PC-3 (cell line): ENCODE measurements at regions not wholly inside any gene's neighbourhood (a gene's known extent, or its start where the extent isn't known, plus 50 kb on each side); places are given as distances from the start of the nearest gene placed in this dataset.

ENCODE experiments used
- ATAC-seq: fragments of 200-7000 bp; cut with Tn5 transposase; 2 replicates; pipeline ENCODE4 v1.9.1; 2020; ENCODE audit warnings: mild to moderate bottlenecking, moderate library complexity
- BruUV-seq: library from RNA; stranded (reverse); fragments of 400-500 nt; replicated peaks from 2 replicates; lab custom pipeline; 2021; lab: Mats Ljungman, UMichigan
- CTCF ChIA-PET: fragments of 300-600 bp; sonication (Branson Sonifier 250); formaldehyde crosslinking; loops from one replicate; lab custom pipeline; 2022; ENCODE audit warnings: antibody characterized with exemption; lab: Charles Lee
- POLR2A ChIA-PET: fragments of 300-600 bp; sonication (Branson Sonifier 250); formaldehyde crosslinking; loops from one replicate; lab custom pipeline; 2022; ENCODE audit warnings: antibody characterized with exemption; ENCODE audit not compliant: unreplicated experiment; lab: Charles Lee
- DNase-seq: peaks from one replicate; pipeline ENCODE4 v3.0.0-alpha.2; 2015
- H2AFZ ChIP-seq: fragments of 300-600 bp; sonication (generic); 2 replicates; pipeline ENCODE4 v1.6.0; 2016; ENCODE audit warnings: antibody characterized with exemption, low read length
- H3F3A ChIP-seq: fragments of 300-600 bp; sonication (generic); one replicate; pipeline ENCODE4 v1.6.0; 2017; ENCODE audit warnings: antibody characterized with exemption, low read length, control low read depth, mild to moderate bottlenecking; ENCODE audit not compliant: unreplicated experiment
- H3K27ac ChIP-seq: fragments of 300-600 bp; sonication (generic); 2 replicates; pipeline ENCODE4 v1.5.1; 2016; ENCODE audit warnings: mild to moderate bottlenecking, low read length
- H3K27me3 ChIP-seq: fragments of 300-600 bp; sonication (generic); 2 replicates; pipeline ENCODE4 v1.6.1; 2016; ENCODE audit warnings: low read length, mixed read lengths
- H3K36me3 ChIP-seq: fragments of 300-600 bp; sonication (generic); 2 replicates; pipeline ENCODE4 v1.6.1; 2016; ENCODE audit warnings: low read depth, mixed run types, low read length, mixed read lengths
- H3K4me1 ChIP-seq: fragments of 300-600 bp; sonication (generic); 2 replicates; pipeline ENCODE4 v1.5.1; 2016; ENCODE audit warnings: low read length; ENCODE audit not compliant: insufficient read depth
- H3K4me2 ChIP-seq: fragments of 300-600 bp; sonication (generic); 2 replicates; pipeline ENCODE4 v1.6.0; 2016; ENCODE audit warnings: low read length
- H3K4me3 ChIP-seq: fragments of 300-600 bp; sonication (generic); 2 replicates; pipeline ENCODE4 v1.5.1; 2016; ENCODE audit warnings: mild to moderate bottlenecking, low read length, mixed read lengths
- H3K79me2 ChIP-seq: fragments of 300-600 bp; sonication (generic); 2 replicates; pipeline ENCODE4 v1.6.1; 2017; ENCODE audit warnings: low read length, mixed read lengths
- H3K9ac ChIP-seq: fragments of 300-600 bp; sonication (generic); 2 replicates; pipeline ENCODE4 v1.6.0; 2016; ENCODE audit warnings: mild to moderate bottlenecking, low read length
- H3K9me2 ChIP-seq: fragments of 300-600 bp; sonication (generic); replicated peaks from 2 replicates; pipeline ENCODE4 v1.6.1; 2016; ENCODE audit warnings: mixed run types, low read length, mixed read lengths
- H3K9me3 ChIP-seq: fragments of 300-600 bp; sonication (generic); 2 replicates; pipeline ENCODE4 v1.6.1; 2016; ENCODE audit warnings: low read length, mixed read lengths
- H4K20me1 ChIP-seq: fragments of 300-600 bp; sonication (generic); 2 replicates; pipeline ENCODE4 v1.6.1; 2016; ENCODE audit warnings: low read length, mixed read lengths
- EZH2 ChIP-seq: fragments of 300-600 bp; sonication (generic); IDR thresholded peaks from one replicate; pipeline ENCODE4 v1.6.1; 2017; ENCODE audit warnings: antibody characterized with exemption, mild to moderate bottlenecking, low read length; ENCODE audit not compliant: unreplicated experiment
- EZH2phosphoT487 ChIP-seq: fragments of 300-600 bp; sonication (generic); IDR thresholded peaks from 2 replicates; pipeline ENCODE4 v1.6.1; 2018; ENCODE audit warnings: mild to moderate bottlenecking, antibody characterized with exemption, low read length, borderline replicate concordance
- intact Hi-C: fragments of 100-400 bp; cut with micrococcal nuclease; formaldehyde crosslinking; loops from 2 replicates; pipeline ENCODE4 v1.9.0; 2023
- TF ChIP-seq, protein P1 (sequence below): fragments of 300-600 bp; sonication (generic); conservative IDR thresholded peaks from 2 replicates; pipeline ENCODE4 v1.5.1; 2017; ENCODE audit warnings: antibody characterized with exemption, low read depth, mild to moderate bottlenecking, low read length

DNA sequence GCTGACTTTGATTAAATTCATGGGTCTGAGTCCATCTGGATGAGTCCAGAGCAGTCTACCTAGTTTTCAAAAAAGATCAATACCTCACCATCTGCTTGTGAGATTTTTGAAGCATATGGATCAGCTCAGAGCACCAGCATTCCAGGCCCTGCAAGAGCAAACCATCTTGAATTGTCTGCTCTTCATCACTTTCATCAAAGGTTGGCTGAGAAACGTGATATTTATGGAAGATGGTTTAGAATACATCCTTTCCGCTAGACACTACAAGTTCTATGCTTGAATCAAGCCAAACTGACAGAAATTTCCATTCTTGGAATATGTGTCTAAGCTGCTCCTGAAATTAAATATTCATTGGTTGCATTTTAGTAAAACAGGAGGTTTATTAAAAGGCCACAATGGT lies 190.3 kb downstream of the KCNRG start:
- ChIA-PET CTCF (no interaction called here), POLR2A (no interaction called here)
- no peak for ATAC-seq
- DNase-seq = no peak
- Histone ChIP-seq H4K20me1 (no peaks in the 10 kb centered on the region), H3K9ac (no peak overlapping the region), H3K4me2 (no peak overlapping the region), H3K9me2 (no peaks in the 10 kb centered on the region), H3F3A (no peaks in the 10 kb centered on the region), H3K4me1 (peaks cover 16% of the 10 kb centered on the region), H3K9me3 (no peaks in the 10 kb centered on the region), H3K36me3 (no peaks in the 10 kb centered on the region), H3K27me3 (no peaks in the 10 kb centered on the region), H3K27ac (no peak overlapping the region), H2AFZ (no peak overlapping the region), H3K4me3 (no peak overlapping the region), H3K79me2 (no peaks in the 10 kb centered on the region)
- TF ChIP-seq, protein P1, sequence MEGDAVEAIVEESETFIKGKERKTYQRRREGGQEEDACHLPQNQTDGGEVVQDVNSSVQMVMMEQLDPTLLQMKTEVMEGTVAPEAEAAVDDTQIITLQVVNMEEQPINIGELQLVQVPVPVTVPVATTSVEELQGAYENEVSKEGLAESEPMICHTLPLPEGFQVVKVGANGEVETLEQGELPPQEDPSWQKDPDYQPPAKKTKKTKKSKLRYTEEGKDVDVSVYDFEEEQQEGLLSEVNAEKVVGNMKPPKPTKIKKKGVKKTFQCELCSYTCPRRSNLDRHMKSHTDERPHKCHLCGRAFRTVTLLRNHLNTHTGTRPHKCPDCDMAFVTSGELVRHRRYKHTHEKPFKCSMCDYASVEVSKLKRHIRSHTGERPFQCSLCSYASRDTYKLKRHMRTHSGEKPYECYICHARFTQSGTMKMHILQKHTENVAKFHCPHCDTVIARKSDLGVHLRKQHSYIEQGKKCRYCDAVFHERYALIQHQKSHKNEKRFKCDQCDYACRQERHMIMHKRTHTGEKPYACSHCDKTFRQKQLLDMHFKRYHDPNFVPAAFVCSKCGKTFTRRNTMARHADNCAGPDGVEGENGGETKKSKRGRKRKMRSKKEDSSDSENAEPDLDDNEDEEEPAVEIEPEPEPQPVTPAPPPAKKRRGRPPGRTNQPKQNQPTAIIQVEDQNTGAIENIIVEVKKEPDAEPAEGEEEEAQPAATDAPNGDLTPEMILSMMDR = no peak
- no peak for TF ChIP-seq EZH2
- TF ChIP-seq EZH2phosphoT487 = no peak
- intact Hi-C loops = no loop called here
- no TSS peak for BruUV-seq

DNA sequence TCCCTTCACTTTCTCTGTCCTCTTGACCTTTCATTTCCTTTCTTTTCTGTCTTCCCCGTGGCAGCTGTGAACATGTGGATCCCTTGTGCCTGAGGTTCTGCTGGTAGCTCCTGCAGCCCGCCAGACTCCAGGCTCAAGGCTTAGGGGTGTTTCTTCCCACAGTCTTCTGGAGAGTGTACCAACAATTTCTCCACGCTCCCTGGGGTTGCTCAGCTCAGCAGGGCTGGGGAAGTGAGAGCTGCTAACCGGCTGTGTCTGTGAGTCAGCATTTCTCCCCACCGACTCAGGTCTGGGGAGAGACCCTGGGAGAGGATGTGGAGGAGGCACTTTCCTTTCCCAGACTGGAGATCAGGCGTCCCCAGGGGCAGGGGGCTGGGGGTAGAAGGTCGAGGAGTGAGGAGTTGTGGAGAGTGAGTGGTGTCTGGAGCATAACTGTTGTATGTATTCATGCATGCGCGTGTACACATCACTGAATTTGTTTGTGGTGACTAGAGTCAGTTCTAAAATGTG lies 193.6 kb downstream of the KCNRG start:
- Histone ChIP-seq H3K27me3 (no peaks in the 10 kb centered on the region), H3K27ac (peak overlapping the region; percentile 72), H3K36me3 (no peaks in the 10 kb centered on the region; the same call in 1 of the 2 replicates), H3K4me2 (peak overlapping the region; percentile 84), H4K20me1 (no peaks in the 10 kb centered on the region), H3K9me2 (no peaks in the 10 kb centered on the region), H3K79me2 (no peaks in the 10 kb centered on the region), H3K4me3 (peak overlapping the region; percentile 48), H3K9ac (peak overlapping the region; percentile 49), H3K4me1 (peaks cover 16% of the 10 kb centered on the region), H3K9me3 (0 out of 2 replicates have a peak, but pooled peaks cover 4% of the 10 kb centered on the region), H3F3A (no peaks in the 10 kb centered on the region), H2AFZ (peak overlapping the region; percentile 84)
- intact Hi-C loops = no loop called here
- ChIA-PET CTCF (interaction anchor here (0.6 kb wide), 1 partner anchor 271 kb away, joined by 3 read pairs; no protein-coding TSS in a partner anchor), POLR2A (no interaction called here)
- TF ChIP-seq, protein P1 = no peak
- TF ChIP-seq EZH2phosphoT487 (no peak), EZH2 (no peak)
- DNase-seq = peak; percentile 30
- ATAC-seq = peak; percentile 73
- no TSS peak for BruUV-seq

DNA sequence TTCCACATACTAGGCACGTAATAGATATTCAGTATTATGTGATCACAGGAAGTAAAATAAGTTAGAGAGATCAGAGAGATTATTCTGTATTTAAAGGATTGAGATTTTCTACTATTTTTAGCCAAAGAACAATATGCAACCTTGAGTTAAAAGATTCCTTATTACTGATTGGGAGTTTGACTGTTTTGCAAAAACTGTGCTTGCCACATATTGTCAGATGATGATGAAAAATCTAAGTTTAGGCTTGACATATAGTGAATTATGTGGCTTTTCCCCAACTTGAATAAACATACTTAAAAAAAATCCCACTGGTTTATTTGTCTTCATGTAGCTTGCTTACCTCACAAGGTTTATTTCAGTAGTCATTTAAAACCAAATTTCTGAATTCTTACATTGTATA lies 194.4 kb downstream of the KCNRG start:
- ATAC-seq = no peak
- no peak overlapping the region for H3K4me2 ChIP-seq
- TF ChIP-seq, protein P1 = no peak
- no peak for TF ChIP-seq EZH2phosphoT487
- no peak for TF ChIP-seq EZH2
- DNase-seq = no peak
- POLR2A ChIA-PET = no interaction called here
- intact Hi-C loops = no loop called here
- H3F3A ChIP-seq = no peaks in the 10 kb centered on the region
- CTCF ChIA-PET = no interaction called here
- H3K4me1 ChIP-seq = peaks cover 16% of the 10 kb centered on the region
- H4K20me1 ChIP-seq = no peaks in the 10 kb centered on the region
- no peaks in the 10 kb centered on the region for H3K79me2 ChIP-seq
- no peak overlapping the region for H3K9ac ChIP-seq
- H3K9me2 ChIP-seq = no peaks in the 10 kb centered on the region
- 0 out of 2 replicates have a peak, but pooled peaks cover 4% of the 10 kb centered on the region for H3K9me3 ChIP-seq
- no peak overlapping the region for H3K4me3 ChIP-seq
- no peak overlapping the region for H3K27ac ChIP-seq
- H3K27me3 ChIP-seq = no peaks in the 10 kb centered on the region
- BruUV-seq = no TSS peak
- H3K36me3 ChIP-seq = no peaks in the 10 kb centered on the region; the same call in 1 of the 2 replicates
- H2AFZ ChIP-seq = no peak overlapping the region
